Stimulated activated CD8-positive, alpha-beta memory T cell treated with anti-CD3 and anti-CD28 coated beads, Interleukin-4, amount 100 ng/mL, for 1 hour (primary cell): ENCODE measurements at regions not wholly inside any gene's neighbourhood (a gene's known extent, or its start where the extent isn't known, plus 50 kb on each side); places are given as distances from the start of the nearest gene placed in this dataset.

Experiments
- DNase-seq, 2 donors: peaks; one replicate each; pipeline ENCODE4 v3.0.0-alpha.2; 2020; ENCODE audit warnings: low read depth in 2 of 2, low spot score in 1 of 2

DNA sequence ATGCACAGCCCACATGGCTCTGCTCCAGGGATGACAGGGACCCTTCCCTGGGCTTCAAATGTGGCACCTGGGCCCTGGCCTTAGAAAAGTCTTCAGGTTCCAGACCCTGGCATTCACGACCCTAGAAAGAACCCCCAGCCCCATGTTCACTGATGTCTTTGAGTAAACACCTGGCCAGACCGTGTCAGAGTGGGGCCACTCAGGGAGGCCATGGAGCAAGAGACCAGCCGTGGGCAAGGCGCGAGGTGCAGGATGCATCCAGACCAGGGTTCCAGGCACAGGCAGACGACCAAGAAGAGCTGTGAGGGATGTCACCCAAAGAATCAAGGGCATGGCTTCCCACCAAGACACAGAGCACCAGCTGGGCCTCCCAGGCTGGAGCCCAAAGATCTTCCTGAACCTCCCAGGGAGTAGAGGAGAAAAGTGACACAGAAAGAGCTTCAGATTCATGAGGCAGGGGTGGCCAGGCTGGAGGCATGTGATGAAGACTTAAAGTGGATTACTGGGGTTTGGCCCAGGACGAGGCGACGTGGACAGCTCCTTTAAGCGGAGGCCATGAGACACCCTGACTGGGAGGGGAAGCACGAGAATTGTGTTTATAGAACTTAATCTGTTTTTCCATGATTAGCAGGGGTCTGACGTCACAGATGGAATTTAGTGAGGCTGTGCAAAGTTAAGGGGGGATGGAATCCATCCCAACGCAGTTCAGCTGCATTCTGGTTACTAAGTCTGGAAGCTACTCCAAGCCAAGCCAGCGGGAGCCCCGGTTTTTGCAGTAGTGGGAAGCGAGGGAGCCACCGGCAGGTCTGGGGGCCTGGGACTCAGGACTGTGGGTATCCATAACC is 61.6 kb downstream of the ARL6IP4 start:
- no peak for DNase-seq

DNA sequence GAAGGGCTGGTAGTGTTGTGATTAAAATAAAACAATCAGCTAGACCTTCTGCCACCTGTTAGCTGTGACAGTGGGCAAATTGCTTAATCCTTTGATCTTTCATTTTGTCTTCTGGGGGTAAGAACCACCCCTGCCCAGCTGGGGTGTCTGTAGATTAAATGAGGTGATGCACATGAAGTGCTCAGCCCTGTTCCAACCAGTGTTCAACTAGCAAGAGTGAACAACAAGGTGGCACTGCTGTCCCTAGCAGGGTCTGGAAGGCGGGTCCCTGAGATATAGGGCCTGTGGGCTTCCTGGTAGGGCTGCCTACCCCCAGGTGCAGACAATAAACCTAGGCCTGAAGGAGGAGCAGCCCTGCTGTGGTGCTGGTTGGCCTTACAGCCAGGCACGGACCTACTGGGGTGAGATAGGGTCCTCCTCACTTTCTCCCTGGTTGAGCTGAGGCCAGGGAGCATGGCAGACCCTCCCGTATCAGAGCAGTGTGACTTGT is 60.6 kb downstream of the ARL6IP4 start:
- DNase-seq: no peak

DNA sequence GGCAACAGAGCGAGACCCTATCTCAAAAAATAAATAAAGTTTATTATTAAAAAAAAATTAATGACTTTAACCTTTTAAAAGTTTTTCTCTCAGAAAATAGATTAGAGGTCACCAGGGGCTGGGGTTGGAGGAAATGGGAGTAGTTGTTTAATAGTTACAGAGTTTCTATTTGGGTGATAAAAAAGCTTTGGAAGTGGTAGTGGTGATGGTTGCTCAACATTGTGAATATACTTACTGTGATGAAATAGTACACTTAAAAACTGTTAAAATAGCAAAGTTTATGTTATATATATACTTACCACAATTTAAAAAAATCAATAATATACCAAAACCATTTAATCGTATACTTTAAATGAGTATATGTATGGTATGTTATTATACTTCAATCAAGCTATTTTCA is 59.6 kb downstream of the ARL6IP4 start:
- no peak for DNase-seq

DNA sequence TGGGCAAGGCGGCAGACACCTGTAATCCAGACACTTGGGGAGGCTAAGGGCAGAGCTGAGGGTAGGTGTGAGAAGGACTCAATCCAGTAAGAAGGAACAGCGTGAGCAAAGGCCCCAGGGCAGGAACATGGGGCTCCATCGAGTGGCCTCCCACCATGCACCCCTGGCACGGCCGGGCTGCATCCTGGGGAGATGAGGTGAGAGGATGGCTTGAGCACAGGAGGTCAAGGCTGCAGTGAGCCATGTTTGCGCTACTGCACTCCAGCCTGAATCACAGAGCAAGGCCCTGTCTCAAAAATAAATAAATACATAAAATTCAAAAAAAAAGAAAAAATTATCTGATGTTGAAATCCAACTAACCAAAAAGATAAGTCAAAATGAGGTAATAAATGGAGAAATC is 58.5 kb downstream of the ARL6IP4 start:
- no peak for DNase-seq

DNA sequence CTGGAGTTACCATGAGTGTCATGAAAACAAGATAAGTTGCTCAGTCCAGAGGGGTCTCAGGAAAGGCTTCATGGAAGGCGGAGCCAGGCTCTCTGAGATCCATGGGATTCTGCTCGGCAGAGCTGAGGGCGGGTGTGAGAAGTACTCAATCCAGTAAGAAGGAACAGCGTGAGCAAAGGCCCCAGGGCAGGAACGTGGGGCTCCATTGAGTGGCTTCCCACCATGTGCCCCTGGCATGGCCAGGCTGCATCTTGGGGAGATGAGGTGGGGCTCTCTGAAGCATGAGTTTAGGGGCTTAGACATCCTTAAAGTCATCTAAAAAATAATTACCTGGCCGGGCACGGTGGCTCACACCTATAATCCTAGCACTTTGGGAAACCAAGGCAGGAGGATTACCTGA is 58.0 kb downstream of the ARL6IP4 start:
- DNase-seq: no peak

DNA sequence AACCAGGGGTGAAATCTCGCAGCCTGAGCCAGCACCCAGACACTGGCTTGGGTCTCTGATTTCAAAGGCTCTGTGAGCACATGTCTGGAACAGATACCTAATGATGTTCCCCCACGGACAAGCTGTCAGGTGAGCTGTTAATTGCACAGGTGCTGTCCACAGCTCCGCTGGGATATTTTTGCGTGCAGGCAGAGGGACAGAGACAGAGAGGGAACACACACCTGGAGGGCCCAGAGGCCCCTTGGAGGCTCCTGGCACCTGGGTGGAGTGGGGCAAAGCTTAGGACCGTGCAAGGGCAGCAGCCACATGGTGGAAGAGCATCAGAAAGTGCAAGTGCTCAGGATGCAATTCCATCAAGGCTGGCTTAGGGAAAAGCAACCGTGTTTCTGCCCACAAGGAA is 57.3 kb downstream of the ARL6IP4 start:
- DNase-seq: no peak

DNA sequence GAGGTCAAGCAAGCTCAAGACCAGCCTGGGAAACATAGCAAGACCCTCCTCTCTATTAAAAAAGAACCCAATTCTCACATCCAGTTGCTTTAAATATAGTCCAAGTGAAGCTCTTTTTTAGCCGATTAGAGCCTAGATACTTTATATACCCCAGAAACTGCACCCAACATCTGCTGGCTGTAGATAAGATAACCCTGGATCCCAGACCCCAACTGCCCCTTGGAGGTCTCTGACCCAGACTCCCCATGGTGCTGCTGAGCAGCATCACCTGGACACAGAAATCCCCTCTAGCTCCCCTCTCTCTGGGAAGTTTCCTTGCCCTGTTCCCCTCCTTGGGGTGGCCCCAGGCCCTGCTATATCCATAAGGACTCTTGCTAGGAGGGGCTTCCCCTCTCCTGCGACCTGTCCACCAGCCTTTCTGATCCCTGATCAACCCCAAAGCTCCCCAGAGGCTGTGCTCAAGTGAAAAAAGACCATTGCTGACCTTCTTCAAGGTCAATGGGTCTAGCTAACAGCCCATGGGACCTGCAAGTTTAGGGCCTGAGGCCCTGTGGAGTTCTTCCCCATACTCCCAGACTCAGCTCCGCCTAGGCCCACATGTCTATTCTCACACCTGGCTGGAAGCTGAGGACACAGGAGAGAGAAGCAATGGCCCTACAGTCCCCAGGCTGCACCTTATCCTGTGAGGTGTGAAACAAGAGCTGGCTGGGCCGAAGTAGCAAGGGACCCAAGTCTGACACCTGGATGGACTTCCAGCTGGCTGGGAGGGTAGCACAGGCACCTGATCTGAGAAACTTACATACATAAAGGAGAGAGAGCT is 56.2 kb downstream of the ARL6IP4 start:
- DNase-seq: no peak

DNA sequence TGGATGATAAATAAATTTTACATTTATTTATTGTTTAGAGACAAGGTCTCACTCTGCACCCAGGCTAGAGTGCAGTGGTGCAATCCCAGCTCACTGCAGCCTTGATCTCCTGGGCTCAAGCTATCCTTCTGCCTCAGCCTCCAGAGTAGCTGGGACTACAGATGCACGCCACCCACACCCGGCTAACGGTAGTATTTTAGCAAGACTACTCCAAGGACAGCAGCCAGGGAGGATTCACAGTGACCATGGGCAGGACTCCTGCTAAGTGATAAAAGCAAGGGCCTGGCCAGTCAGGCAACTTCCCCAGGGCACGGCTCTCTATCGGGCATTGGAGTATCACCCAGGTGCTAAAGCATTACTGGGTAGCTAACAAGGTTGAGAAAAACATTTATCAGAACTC is 55.4 kb downstream of the ARL6IP4 start:
- DNase-seq: no peak

DNA sequence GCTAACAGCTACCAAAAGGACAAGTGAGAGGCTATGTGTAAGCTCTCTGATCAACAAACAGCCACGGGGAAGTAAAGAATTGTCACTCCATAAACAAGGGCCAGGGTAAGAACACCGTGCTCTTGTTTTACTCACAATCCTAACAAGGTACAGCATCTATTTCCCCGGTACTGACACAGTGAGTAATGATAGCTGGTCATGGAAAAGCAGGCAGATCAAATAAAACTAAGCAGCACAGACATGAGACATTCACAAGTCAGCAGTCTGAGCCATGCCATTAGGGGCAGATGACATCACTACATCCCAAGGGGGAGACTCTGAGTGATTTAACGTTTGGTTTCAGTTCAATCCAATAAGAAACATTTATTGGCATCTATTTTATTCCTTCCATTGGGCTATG is 54.4 kb downstream of the ARL6IP4 start:
- DNase-seq: no peak

DNA sequence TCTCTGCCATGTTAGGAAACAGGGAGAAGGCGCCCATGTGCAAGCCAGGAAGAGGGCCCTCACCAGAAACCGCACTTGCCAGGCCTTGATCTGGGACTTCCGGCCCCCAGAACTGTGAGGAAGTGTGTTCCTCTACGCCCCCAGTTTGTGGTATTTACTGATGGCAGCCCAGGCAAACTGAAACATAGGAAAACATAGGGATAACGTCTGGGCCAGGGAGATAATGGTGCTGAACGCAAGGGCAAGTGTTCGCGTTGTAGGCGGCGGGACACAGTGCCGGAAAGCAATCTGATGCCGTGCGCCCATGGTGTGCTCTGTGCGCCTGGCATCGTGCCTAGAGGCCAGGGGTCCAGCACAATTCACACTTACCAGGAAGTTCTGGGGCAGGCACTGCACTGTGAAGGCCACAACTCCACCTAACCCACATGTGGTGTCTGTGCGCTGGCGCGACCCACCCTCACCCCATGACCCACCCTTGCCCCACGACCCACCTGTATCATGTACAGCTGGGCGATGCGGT is 53.6 kb downstream of the ARL6IP4 start:
- DNase-seq: no peak

DNA sequence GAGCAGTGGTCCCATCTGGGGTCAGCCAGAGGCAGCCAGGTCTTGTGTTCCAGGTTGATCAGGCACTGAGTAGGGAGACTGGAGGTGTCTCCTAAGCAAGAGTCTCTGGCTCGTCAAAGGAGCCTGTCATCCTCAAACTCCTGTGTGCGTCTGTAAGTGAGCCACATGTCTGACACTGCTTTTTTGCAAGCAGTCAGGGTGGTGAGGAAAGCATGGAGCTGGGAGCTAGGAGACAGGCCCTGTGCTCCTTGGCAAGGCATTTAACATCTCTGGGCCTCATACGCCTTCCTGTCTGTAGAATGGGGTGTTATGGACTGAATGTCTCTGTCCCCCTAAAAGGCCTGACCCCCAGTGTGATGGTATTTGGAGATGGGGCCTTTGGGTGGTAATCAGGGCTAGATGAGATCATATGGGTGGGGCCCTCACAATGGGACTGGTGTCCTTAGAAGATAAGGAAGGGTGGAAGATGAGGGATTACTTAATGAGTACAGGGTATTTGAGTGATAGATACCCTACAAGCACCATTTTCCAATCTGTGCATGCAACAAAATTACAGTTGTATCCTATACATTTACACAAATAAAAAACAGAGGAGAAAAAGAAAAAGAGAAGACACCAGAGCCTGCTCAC is 53.0 kb downstream of the ARL6IP4 start:
- no peak for DNase-seq

DNA sequence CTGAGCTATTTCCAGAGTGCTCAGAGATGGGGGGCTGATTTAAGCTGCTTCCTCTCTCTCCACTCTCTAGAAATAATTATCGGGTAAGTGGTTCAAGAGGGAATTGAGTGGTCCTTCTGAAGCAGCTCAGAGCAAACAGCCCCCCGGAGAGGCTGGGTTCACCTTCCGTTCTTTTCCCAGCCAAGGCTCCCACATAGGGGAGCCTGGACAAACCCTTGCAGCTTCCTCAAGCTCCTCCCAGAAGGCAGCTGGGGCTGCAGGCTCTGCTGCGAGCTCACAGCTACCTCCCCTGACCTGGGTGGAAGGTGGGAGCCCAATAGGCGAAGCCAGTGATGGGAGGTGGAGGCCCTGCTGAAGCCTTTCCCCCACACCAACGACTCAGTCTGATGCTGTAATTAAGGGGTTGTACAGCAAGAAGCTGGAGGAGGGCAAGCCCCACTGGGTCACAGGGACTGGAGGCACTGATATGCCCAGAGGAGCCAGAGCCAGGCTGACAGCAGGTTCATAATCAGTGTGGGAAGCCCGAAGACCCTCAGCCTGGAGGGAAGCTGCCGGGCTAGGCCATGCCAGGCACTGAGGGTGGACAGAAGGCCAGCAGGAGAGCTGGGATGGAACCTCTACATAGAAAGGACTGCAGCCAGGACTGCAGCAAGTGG is 52.4 kb downstream of the ARL6IP4 start:
- DNase-seq: no peak
